ENCODE measurements at regions not wholly inside any gene's neighbourhood (a gene's known extent, or its start where the extent isn't known, plus 50 kb on each side); places are given as distances from the start of the nearest gene placed in this dataset.

DNA sequence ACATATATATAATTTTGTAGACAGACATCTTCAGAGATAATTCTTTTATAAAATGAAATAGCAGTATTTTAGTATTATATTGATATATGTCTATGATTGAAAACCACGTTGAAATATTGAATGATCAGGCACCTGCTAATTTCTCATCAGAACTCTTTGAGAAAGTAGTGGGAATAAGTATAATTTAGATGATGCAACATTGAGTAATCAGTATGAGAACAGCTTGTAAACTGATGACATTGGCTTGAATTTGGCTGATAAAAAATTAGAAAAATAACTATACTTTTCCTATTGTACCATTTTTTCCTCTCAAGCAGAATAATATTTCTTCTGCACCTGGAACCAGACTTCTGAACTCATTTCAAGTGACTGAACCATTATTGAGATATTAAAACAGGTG is 1316.8 kb downstream of the NCAM2 start (continued):
- TF ChIP-seq, protein P1, sequence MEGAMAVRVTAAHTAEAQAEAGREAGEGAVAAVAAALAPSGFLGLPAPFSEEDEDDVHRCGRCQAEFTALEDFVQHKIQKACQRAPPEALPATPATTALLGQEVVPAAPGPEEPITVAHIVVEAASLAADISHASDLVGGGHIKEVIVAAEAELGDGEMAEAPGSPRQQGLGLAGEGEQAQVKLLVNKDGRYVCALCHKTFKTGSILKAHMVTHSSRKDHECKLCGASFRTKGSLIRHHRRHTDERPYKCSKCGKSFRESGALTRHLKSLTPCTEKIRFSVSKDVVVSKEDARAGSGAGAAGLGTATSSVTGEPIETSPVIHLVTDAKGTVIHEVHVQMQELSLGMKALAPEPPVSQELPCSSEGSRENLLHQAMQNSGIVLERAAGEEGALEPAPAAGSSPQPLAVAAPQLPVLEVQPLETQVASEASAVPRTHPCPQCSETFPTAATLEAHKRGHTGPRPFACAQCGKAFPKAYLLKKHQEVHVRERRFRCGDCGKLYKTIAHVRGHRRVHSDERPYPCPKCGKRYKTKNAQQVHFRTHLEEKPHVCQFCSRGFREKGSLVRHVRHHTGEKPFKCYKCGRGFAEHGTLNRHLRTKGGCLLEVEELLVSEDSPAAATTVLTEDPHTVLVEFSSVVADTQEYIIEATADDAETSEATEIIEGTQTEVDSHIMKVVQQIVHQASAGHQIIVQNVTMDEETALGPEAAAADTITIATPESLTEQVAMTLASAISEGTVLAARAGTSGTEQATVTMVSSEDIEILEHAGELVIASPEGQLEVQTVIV (IDR thresholded peaks at IDR 0.05; ENCODE audit: borderline replicate concordance, partially characterized antibody), result no peak
- TF ChIP-seq ATF7 (IDR thresholded peaks at IDR 0.05; ENCODE audit: low read depth) (no peak), ZBED1 (IDR thresholded peaks at IDR 0.05; ENCODE audit: borderline replicate concordance) (no peak), LARP7 (IDR thresholded peaks at IDR 0.05) (no peak), RBBP5 (conservative IDR thresholded peaks at IDR 0.05) (no peak), STAT1 (conservative IDR thresholded peaks at IDR 0.05) (no peak)
- TF ChIP-seq, protein P2, sequence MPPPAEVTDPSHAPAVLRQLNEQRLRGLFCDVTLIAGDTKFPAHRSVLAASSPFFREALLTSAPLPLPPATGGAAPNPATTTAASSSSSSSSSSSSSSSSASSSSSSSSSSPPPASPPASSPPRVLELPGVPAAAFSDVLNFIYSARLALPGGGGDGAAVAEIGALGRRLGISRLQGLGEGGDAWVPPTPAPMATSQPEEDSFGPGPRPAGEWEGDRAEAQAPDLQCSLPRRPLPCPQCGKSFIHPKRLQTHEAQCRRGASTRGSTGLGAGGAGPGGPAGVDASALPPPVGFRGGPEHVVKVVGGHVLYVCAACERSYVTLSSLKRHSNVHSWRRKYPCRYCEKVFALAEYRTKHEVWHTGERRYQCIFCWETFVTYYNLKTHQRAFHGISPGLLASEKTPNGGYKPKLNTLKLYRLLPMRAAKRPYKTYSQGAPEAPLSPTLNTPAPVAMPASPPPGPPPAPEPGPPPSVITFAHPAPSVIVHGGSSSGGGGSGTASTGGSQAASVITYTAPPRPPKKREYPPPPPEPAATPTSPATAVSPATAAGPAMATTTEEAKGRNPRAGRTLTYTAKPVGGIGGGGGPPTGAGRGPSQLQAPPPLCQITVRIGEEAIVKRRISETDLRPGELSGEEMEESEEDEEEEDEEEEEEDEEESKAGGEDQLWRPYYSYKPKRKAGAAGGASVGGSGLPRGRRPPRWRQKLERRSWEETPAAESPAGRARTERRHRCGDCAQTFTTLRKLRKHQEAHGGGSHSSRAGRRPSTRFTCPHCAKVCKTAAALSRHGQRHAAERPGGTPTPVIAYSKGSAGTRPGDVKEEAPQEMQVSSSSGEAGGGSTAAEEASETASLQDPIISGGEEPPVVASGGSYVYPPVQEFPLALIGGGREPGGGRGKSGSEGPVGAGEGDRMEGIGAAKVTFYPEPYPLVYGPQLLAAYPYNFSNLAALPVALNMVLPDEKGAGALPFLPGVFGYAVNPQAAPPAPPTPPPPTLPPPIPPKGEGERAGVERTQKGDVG (CRISPR knock-in tag; IDR thresholded peaks at IDR 0.05), result no peak
- TF ChIP-seq, protein P3, sequence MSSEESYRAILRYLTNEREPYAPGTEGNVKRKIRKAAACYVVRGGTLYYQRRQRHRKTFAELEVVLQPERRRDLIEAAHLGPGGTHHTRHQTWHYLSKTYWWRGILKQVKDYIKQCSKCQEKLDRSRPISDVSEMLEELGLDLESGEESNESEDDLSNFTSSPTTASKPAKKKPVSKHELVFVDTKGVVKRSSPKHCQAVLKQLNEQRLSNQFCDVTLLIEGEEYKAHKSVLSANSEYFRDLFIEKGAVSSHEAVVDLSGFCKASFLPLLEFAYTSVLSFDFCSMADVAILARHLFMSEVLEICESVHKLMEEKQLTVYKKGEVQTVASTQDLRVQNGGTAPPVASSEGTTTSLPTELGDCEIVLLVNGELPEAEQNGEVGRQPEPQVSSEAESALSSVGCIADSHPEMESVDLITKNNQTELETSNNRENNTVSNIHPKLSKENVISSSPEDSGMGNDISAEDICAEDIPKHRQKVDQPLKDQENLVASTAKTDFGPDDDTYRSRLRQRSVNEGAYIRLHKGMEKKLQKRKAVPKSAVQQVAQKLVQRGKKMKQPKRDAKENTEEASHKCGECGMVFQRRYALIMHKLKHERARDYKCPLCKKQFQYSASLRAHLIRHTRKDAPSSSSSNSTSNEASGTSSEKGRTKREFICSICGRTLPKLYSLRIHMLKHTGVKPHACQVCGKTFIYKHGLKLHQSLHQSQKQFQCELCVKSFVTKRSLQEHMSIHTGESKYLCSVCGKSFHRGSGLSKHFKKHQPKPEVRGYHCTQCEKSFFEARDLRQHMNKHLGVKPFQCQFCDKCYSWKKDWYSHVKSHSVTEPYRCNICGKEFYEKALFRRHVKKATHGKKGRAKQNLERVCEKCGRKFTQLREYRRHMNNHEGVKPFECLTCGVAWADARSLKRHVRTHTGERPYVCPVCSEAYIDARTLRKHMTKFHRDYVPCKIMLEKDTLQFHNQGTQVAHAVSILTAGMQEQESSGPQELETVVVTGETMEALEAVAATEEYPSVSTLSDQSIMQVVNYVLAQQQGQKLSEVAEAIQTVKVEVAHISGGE (CRISPR knock-in tag; IDR thresholded peaks at IDR 0.05), result no peak
- TF ChIP-seq, protein P4, sequence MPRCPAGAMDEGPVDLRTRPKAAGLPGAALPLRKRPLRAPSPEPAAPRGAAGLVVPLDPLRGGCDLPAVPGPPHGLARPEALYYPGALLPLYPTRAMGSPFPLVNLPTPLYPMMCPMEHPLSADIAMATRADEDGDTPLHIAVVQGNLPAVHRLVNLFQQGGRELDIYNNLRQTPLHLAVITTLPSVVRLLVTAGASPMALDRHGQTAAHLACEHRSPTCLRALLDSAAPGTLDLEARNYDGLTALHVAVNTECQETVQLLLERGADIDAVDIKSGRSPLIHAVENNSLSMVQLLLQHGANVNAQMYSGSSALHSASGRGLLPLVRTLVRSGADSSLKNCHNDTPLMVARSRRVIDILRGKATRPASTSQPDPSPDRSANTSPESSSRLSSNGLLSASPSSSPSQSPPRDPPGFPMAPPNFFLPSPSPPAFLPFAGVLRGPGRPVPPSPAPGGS (IDR thresholded peaks at IDR 0.05; ENCODE audit: borderline replicate concordance, insufficient read depth, low read depth, low read length, poor library complexity, severe bottlenecking), result no peak
- TF ChIP-seq, protein P5, sequence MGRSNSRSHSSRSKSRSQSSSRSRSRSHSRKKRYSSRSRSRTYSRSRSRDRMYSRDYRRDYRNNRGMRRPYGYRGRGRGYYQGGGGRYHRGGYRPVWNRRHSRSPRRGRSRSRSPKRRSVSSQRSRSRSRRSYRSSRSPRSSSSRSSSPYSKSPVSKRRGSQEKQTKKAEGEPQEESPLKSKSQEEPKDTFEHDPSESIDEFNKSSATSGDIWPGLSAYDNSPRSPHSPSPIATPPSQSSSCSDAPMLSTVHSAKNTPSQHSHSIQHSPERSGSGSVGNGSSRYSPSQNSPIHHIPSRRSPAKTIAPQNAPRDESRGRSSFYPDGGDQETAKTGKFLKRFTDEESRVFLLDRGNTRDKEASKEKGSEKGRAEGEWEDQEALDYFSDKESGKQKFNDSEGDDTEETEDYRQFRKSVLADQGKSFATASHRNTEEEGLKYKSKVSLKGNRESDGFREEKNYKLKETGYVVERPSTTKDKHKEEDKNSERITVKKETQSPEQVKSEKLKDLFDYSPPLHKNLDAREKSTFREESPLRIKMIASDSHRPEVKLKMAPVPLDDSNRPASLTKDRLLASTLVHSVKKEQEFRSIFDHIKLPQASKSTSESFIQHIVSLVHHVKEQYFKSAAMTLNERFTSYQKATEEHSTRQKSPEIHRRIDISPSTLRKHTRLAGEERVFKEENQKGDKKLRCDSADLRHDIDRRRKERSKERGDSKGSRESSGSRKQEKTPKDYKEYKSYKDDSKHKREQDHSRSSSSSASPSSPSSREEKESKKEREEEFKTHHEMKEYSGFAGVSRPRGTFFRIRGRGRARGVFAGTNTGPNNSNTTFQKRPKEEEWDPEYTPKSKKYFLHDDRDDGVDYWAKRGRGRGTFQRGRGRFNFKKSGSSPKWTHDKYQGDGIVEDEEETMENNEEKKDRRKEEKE (IDR thresholded peaks at IDR 0.05), result no peak
